ENCODE measurements at regions not wholly inside any gene's neighbourhood (a gene's known extent, or its start where the extent isn't known, plus 50 kb on each side); places are given as distances from the start of the nearest gene placed in this dataset.

DNA sequence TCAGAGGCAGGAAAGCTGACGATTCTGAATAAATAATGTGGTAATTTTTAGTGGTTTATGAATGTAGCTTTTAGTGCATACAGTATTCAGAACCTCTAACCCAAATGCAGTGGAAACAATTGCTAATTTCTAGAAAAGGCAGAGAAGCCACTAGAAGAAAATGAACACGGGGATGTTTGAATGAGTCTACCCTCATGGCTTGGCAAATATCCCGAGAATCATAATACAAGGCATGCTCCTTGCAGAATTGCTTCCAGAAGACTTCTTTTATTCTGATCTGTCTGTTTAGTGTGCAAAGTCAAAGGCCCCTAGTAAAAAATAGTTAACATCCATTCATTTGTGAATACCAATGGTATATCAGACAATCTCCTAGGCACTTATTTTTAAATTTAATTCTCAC is 246.8 kb downstream of the LMO4 start:
- H3K27ac ChIP-seq (ENCODE audit: low read depth, low read length): no peak overlapping the region
- intact Hi-C loops (cut with micrococcal nuclease): no loop called here
- H3K27me3 ChIP-seq (ENCODE audit: control insufficient read depth in 2 of 2, insufficient read depth in 2 of 2, low read length in 2 of 2): no peaks in the 10 kb centered on the region
- H3K4me1 Mint-ChIP-seq: no peaks in the 10 kb centered on the region
- DNase-seq (no peak), ATAC-seq (no peak)
- no peaks in the 10 kb centered on the region for H3K4me1 ChIP-seq (ENCODE audit: control insufficient read depth in 2 of 2, insufficient read depth in 2 of 2, low read length in 2 of 2)
- H3K27ac Mint-ChIP-seq: no peak overlapping the region
- H3K36me3 ChIP-seq (ENCODE audit: control insufficient read depth in 2 of 3, insufficient read depth in 3 of 3, low read length in 3 of 3): no peaks in the 10 kb centered on the region
- H3K36me3 Mint-ChIP-seq: no peaks in the 10 kb centered on the region
- peaks cover 0 to 4% (median 0%) of the 10 kb centered on the region in 11 donors for H3K9me3 Mint-ChIP-seq
- H3K4me3 ChIP-seq (ENCODE audit: low read length): no peak overlapping the region
- H3K27me3 Mint-ChIP-seq: peaks cover 0 to 10% (median 4%) of the 10 kb centered on the region in 5 donors
- ChIA-PET POLR2A (no interaction called here), CTCF (no interaction called here)
- no peak overlapping the region for H3K4me3 Mint-ChIP-seq
- no peaks in the 10 kb centered on the region for H3K9me3 ChIP-seq (ENCODE audit: control insufficient read depth in 2 of 3, low read length in 3 of 3)

- ChIA-PET CTCF (no interaction called here), POLR2A (no interaction called here)
- ATAC-seq (no peak), DNase-seq (no peak)
- H3K27ac ChIP-seq (ENCODE audit: low read depth, low read length): no peak overlapping the region
- H3K4me1 Mint-ChIP-seq: no peaks in the 10 kb centered on the region
- no peaks in the 10 kb centered on the region for H3K36me3 Mint-ChIP-seq
- no peak overlapping the region for H3K4me3 Mint-ChIP-seq
- H3K4me1 ChIP-seq (ENCODE audit: control insufficient read depth in 2 of 2, insufficient read depth in 2 of 2, low read length in 2 of 2): no peaks in the 10 kb centered on the region
- no peaks in the 10 kb centered on the region for H3K27me3 ChIP-seq (ENCODE audit: control insufficient read depth in 2 of 2, insufficient read depth in 2 of 2, low read length in 2 of 2)
- intact Hi-C loops (cut with micrococcal nuclease): no loop called here
- H3K4me3 ChIP-seq (ENCODE audit: low read length): no peak overlapping the region
- no peaks in the 10 kb centered on the region for H3K36me3 ChIP-seq (ENCODE audit: control insufficient read depth in 2 of 3, insufficient read depth in 3 of 3, low read length in 3 of 3)
- peaks cover 0 to 6% (median 4%) of the 10 kb centered on the region in 5 donors for H3K27me3 Mint-ChIP-seq
- H3K9me3 Mint-ChIP-seq: peaks cover 0 to 4% (median 0%) of the 10 kb centered on the region in 11 donors
- no peak overlapping the region for H3K27ac Mint-ChIP-seq
- H3K9me3 ChIP-seq (ENCODE audit: control insufficient read depth in 2 of 3, low read length in 3 of 3): no peaks in the 10 kb centered on the region
Measured at GRCh38 chr1:87578464-87578863, 249.8 kb downstream of the LMO4 start.

- Histone ChIP-seq H3K9me3 (ENCODE audit: control insufficient read depth in 2 of 3, low read length in 3 of 3) (no peaks in the 10 kb centered on the region), H3K27me3 (ENCODE audit: control insufficient read depth in 2 of 2, insufficient read depth in 2 of 2, low read length in 2 of 2) (no peaks in the 10 kb centered on the region), H3K4me1 (ENCODE audit: control insufficient read depth in 2 of 2, insufficient read depth in 2 of 2, low read length in 2 of 2) (no peaks in the 10 kb centered on the region), H3K36me3 (ENCODE audit: control insufficient read depth in 2 of 3, insufficient read depth in 3 of 3, low read length in 3 of 3) (no peaks in the 10 kb centered on the region), H3K27ac (ENCODE audit: low read depth, low read length) (no peak overlapping the region), H3K4me3 (ENCODE audit: low read length) (no peak overlapping the region)
- no peak for ATAC-seq
- no peak overlapping the region for H3K27ac Mint-ChIP-seq
- ChIA-PET POLR2A (no interaction called here), CTCF (no interaction called here)
- DNase-seq: no peak
- peaks cover 0 to 4% (median 0%) of the 10 kb centered on the region in 11 donors for H3K9me3 Mint-ChIP-seq
- intact Hi-C loops (cut with micrococcal nuclease): no loop called here
- H3K36me3 Mint-ChIP-seq: no peaks in the 10 kb centered on the region
- no peak overlapping the region for H3K4me3 Mint-ChIP-seq
- peaks cover 4 to 13% (median 5%) of the 10 kb centered on the region in 5 donors for H3K27me3 Mint-ChIP-seq
- H3K4me1 Mint-ChIP-seq: no peaks in the 10 kb centered on the region
Measured at GRCh38 chr1:87583459-87583858, 254.8 kb downstream of the LMO4 start.

DNA sequence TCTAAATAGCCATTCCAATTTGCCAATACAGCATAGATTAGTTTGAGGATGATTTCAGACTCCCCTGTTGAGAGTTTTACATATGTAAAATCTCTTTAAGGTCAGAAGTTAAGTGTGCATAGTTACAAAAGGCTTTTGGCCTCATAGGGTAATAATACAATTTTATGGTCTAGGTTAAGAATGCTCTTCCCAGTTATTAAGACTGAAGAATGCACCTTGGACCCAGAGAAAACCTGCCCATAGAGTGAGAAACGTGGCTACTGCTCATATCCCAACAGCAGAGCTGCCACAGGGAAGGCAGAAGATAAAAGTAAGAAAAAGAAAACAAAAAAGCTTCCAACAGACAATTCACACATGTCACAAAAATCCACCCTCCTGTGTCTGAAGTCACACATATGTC is 255.9 kb downstream of the LMO4 start:
- Mint-ChIP-seq H3K27ac (no peak overlapping the region), H3K4me1 (no peaks in the 10 kb centered on the region), H3K36me3 (no peaks in the 10 kb centered on the region), H3K27me3 (peaks cover 0 to 17% (median 4%) of the 10 kb centered on the region in 5 donors), H3K9me3 (no peaks in the 10 kb centered on the region), H3K4me3 (no peak overlapping the region)
- intact Hi-C loops (cut with micrococcal nuclease): no loop called here
- Histone ChIP-seq H3K4me3 (ENCODE audit: low read length) (no peak overlapping the region), H3K9me3 (ENCODE audit: control insufficient read depth in 2 of 3, low read length in 3 of 3) (no peaks in the 10 kb centered on the region), H3K4me1 (ENCODE audit: control insufficient read depth in 2 of 2, insufficient read depth in 2 of 2, low read length in 2 of 2) (no peaks in the 10 kb centered on the region), H3K27me3 (ENCODE audit: control insufficient read depth in 2 of 2, insufficient read depth in 2 of 2, low read length in 2 of 2) (no peaks in the 10 kb centered on the region), H3K27ac (ENCODE audit: low read depth, low read length) (no peak overlapping the region), H3K36me3 (ENCODE audit: control insufficient read depth in 2 of 3, insufficient read depth in 3 of 3, low read length in 3 of 3) (no peaks in the 10 kb centered on the region)
- ATAC-seq (no peak), DNase-seq (no peak)
- POLR2A ChIA-PET: no interaction called here
- CTCF ChIA-PET: no interaction called here

DNA sequence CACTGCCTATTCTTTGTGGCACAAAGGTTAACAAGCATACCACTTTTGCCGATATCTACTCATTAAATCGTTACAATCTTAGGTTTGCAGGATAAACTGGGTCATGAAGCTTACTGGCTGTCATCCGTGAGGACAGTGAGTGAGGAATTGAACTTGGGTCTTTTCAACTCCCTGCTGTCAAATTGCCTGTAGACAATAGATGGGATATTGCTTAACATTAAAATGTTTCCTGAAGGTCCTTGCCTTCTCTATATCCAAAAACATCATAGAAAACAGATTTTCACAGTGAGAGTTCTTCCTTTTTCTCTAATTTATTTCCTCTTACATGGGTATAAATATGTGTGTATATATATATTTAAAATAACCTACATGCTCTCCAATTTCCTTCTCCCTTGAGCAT is 257.8 kb downstream of the LMO4 start:
- CTCF ChIA-PET: no interaction called here
- no peak overlapping the region for H3K27ac Mint-ChIP-seq

DNA sequence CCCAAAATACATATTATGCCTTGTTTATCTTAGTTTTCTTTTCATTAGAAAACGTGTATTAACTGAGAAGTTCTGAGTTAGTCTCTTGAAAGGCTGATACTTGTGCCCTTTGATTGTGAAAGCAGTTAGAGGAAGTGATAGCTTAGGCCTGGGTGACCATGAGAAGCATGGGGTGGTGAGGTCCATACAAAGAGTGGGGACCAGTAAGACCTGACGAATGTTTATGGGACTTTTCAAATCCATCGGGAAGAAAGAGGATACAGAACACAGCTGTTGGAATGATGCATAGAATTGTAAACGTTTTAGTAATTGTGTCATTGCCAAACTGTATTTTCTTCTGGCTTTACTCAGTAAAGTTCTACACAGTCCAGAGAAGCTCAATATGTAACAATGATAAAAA is 259.8 kb downstream of the LMO4 start:
- Histone ChIP-seq H3K36me3 (ENCODE audit: control insufficient read depth in 2 of 3, insufficient read depth in 3 of 3, low read length in 3 of 3) (no peaks in the 10 kb centered on the region), H3K27ac (ENCODE audit: low read depth, low read length) (no peak overlapping the region), H3K9me3 (ENCODE audit: control insufficient read depth in 2 of 3, low read length in 3 of 3) (no peaks in the 10 kb centered on the region), H3K4me1 (ENCODE audit: control insufficient read depth in 2 of 2, insufficient read depth in 2 of 2, low read length in 2 of 2) (no peaks in the 10 kb centered on the region), H3K27me3 (ENCODE audit: control insufficient read depth in 2 of 2, insufficient read depth in 2 of 2, low read length in 2 of 2) (no peaks in the 10 kb centered on the region), H3K4me3 (ENCODE audit: low read length) (no peak overlapping the region)
- no peaks in the 10 kb centered on the region for H3K36me3 Mint-ChIP-seq
- intact Hi-C loops (cut with micrococcal nuclease): no loop called here
- ChIA-PET CTCF (no interaction called here), POLR2A (no interaction called here)
- no peak for ATAC-seq
- H3K4me1 Mint-ChIP-seq: peaks cover 0 to 2% (median 0%) of the 10 kb centered on the region in 7 donors
- DNase-seq: no peak
- no peak overlapping the region for H3K4me3 Mint-ChIP-seq
- peaks cover 0 to 5% (median 0%) of the 10 kb centered on the region in 11 donors for H3K9me3 Mint-ChIP-seq
- no peak overlapping the region for H3K27ac Mint-ChIP-seq
- peaks cover 0 to 17% (median 4%) of the 10 kb centered on the region in 5 donors for H3K27me3 Mint-ChIP-seq

More for the DNA sequence above, 257.8 kb downstream of the LMO4 start:
- Mint-ChIP-seq H3K36me3 (no peaks in the 10 kb centered on the region), H3K9me3 (peaks cover 0 to 2% (median 0%) of the 10 kb centered on the region in 11 donors), H3K27me3 (peaks cover 0 to 17% (median 4%) of the 10 kb centered on the region in 5 donors), H3K4me1 (no peaks in the 10 kb centered on the region), H3K4me3 (no peak overlapping the region)
- POLR2A ChIA-PET: no interaction called here
- H3K36me3 ChIP-seq (ENCODE audit: control insufficient read depth in 2 of 3, insufficient read depth in 3 of 3, low read length in 3 of 3): no peaks in the 10 kb centered on the region
- no peak for DNase-seq
- no peaks in the 10 kb centered on the region for H3K4me1 ChIP-seq (ENCODE audit: control insufficient read depth in 2 of 2, insufficient read depth in 2 of 2, low read length in 2 of 2)
- H3K27me3 ChIP-seq (ENCODE audit: control insufficient read depth in 2 of 2, insufficient read depth in 2 of 2, low read length in 2 of 2): no peaks in the 10 kb centered on the region
- no peak for ATAC-seq
- no peak overlapping the region for H3K4me3 ChIP-seq (ENCODE audit: low read length)
- H3K27ac ChIP-seq (ENCODE audit: low read depth, low read length): no peak overlapping the region
- no peaks in the 10 kb centered on the region for H3K9me3 ChIP-seq (ENCODE audit: control insufficient read depth in 2 of 3, low read length in 3 of 3)
- intact Hi-C loops (cut with micrococcal nuclease): no loop called here

DNA sequence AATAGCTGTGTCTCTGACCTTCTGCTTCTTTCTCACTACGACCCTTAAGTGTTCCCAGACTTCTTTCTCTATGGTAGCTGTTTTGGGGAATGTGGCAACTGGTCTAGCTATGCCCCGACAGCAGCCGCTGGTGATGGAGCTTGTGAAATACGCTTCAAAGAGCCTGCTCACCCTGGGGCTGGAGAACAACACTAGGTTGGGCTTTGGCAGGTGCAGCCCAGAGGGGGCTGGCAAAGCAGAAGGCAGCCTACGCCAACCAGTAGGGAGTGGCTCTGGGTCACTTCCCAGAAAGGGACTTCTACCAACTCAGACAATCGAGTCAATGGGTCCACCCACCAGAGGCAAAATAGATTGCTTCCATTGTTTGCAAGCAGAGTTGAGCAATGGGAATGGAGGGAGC is 262.8 kb downstream of the LMO4 start:
- intact Hi-C loops (cut with micrococcal nuclease): no loop called here
- Histone ChIP-seq H3K36me3 (ENCODE audit: control insufficient read depth in 2 of 3, insufficient read depth in 3 of 3, low read length in 3 of 3) (no peaks in the 10 kb centered on the region), H3K4me1 (ENCODE audit: control insufficient read depth in 2 of 2, insufficient read depth in 2 of 2, low read length in 2 of 2) (no peaks in the 10 kb centered on the region), H3K9me3 (ENCODE audit: control insufficient read depth in 2 of 3, low read length in 3 of 3) (no peaks in the 10 kb centered on the region), H3K27me3 (ENCODE audit: control insufficient read depth in 2 of 2, insufficient read depth in 2 of 2, low read length in 2 of 2) (no peaks in the 10 kb centered on the region), H3K4me3 (ENCODE audit: low read length) (no peak overlapping the region), H3K27ac (ENCODE audit: low read depth, low read length) (no peak overlapping the region)
- Mint-ChIP-seq H3K36me3 (no peaks in the 10 kb centered on the region), H3K27me3 (peaks cover 0 to 13% (median 3%) of the 10 kb centered on the region in 5 donors), H3K4me1 (peaks cover 0 to 2% (median 0%) of the 10 kb centered on the region in 7 donors), H3K9me3 (peaks cover 0 to 5% (median 0%) of the 10 kb centered on the region in 11 donors), H3K4me3 (no peak overlapping the region), H3K27ac (no peak overlapping the region)
- DNase-seq: no peak
- no peak for ATAC-seq
- CTCF ChIA-PET: no interaction called here
- POLR2A ChIA-PET: no interaction called here
